Epidermal melanocyte (primary cell): ENCODE measurements at regions not wholly inside any gene's neighbourhood (a gene's known extent, or its start where the extent isn't known, plus 50 kb on each side); places are given as distances from the start of the nearest gene placed in this dataset.

Experiments used
- DNase-seq: peaks from one replicate; pipeline ENCODE4 v3.0.0; 2011; ENCODE audit warnings: low spot score; ENCODE audit not compliant: insufficient read length

GRCh38 chr12:102781117-102781516 lies 135.9 kb downstream of the PAH start:
- DNase-seq: no peak

- no peak for DNase-seq
Observed at GRCh38 chr12:102776041-102776440, 141.0 kb downstream of the PAH start.

- peak; percentile 58 for DNase-seq
Observed at GRCh38 chr12:102769323-102769916, 147.6 kb downstream of the PAH start.

GRCh38 chr12:102766961-102767360 lies 150.1 kb downstream of the PAH start:
- DNase-seq: no peak

- no peak for DNase-seq
Observed at GRCh38 chr12:102765736-102766135, 151.3 kb downstream of the PAH start.

GRCh38 chr12:102763471-102763870 lies 153.6 kb downstream of the PAH start:
- DNase-seq: no peak

GRCh38 chr12:102763061-102763460 lies 154.0 kb downstream of the PAH start:
- DNase-seq: no peak

- no peak for DNase-seq
Observed at GRCh38 chr12:102760322-102760721, 156.7 kb downstream of the PAH start.

GRCh38 chr12:102759466-102759865 lies 157.6 kb downstream of the PAH start:
- no peak for DNase-seq

GRCh38 chr12:102757882-102758226 lies 159.2 kb downstream of the PAH start:
- no peak for DNase-seq

GRCh38 chr12:102757154-102757881 lies 159.7 kb downstream of the PAH start:
- DNase-seq: no peak

GRCh38 chr12:102756530-102756929 lies 160.5 kb downstream of the PAH start:
- no peak for DNase-seq

- DNase-seq: no peak
Observed at GRCh38 chr12:102755266-102755665, 161.8 kb downstream of the PAH start.

- DNase-seq: no peak
Observed at GRCh38 chr12:102753802-102754201, 163.2 kb downstream of the PAH start.

- DNase-seq: no peak
Observed at GRCh38 chr12:102748704-102749103, 168.3 kb downstream of the PAH start.

- DNase-seq: no peak
Observed at GRCh38 chr12:102746963-102747362, 170.1 kb downstream of the PAH start.

- DNase-seq: no peak
Observed at GRCh38 chr12:102745971-102746600, 171.0 kb downstream of the PAH start.

- no peak for DNase-seq
Observed at GRCh38 chr12:102741196-102741595, 175.8 kb downstream of the PAH start.

GRCh38 chr12:102740141-102740955 lies 176.7 kb downstream of the PAH start:
- no peak for DNase-seq

- DNase-seq: no peak
Observed at GRCh38 chr12:102736328-102736727, 180.7 kb downstream of the PAH start.

- DNase-seq: no peak
Observed at GRCh38 chr12:102735104-102735503, 181.9 kb downstream of the PAH start.

GRCh38 chr12:102730996-102731395 lies 186.0 kb downstream of the PAH start:
- DNase-seq: no peak
